Esophagus muscularis mucosa (tissue), 4 donors: ENCODE measurements at regions not wholly inside any gene's neighbourhood (a gene's known extent, or its start where the extent isn't known, plus 50 kb on each side); places are given as distances from the start of the nearest gene placed in this dataset.
"Not testable (repeated sequence)": the region's sequence is repeated elsewhere in the genome, so short reads cannot be mapped to it uniquely, and the experiment has no call there.

ENCODE experiments used
- DNase-seq: peaks from one replicate; pipeline ENCODE4 v3.0.0-alpha.2; 2017; ENCODE audit errors: extremely low spot score
- H3K27ac ChIP-seq, 4 donors: fragments of 200-600 bp; sonication (generic); replicated peaks in 1 of 4; 1 replicate in 3 of 4; 2 replicates in 1 of 4; pipeline ENCODE4 v1.5.1; 2016 to 2019; ENCODE audit warnings: mild to moderate bottlenecking in 1 of 4
- H3K27me3 ChIP-seq, 4 donors: fragments of 200-600 bp; sonication (generic); one replicate each; pipeline versions ENCODE4 v1.5.1 to v1.6.0; 2016 to 2019
- H3K36me3 ChIP-seq, 4 donors: fragments of 200-600 bp; sonication (generic); one replicate each; pipeline ENCODE4 v1.5.1; 2016 to 2019
- H3K4me1 ChIP-seq, 4 donors: fragments of 200-600 bp; sonication (generic); one replicate each; pipeline ENCODE4 v1.5.1; 2016 to 2019
- H3K4me3 ChIP-seq, 4 donors: fragments of 200-600 bp; sonication (generic); 1 replicate in 2 of 4; 2 replicates in 2 of 4; pipeline ENCODE4 v1.5.1; 2016 to 2019; ENCODE audit warnings: mild to moderate bottlenecking in 4 of 4, moderate library complexity in 1 of 4
- H3K9me3 ChIP-seq, 4 donors: fragments of 200-600 bp; sonication (generic); 1 replicate in 3 of 4; 2 replicates in 1 of 4; pipeline ENCODE4 v1.5.1; 2016 to 2019
- EP300 ChIP-seq: sonication (generic); formaldehyde crosslinking; IDR thresholded peaks from one replicate; pipeline ENCODE4 v1.6.1; 2017; ENCODE audit warnings: antibody characterized with exemption
- POLR2A ChIP-seq: fragments of 450-650 bp; IDR thresholded peaks from one replicate; pipeline ENCODE4 v1.6.1; 2017; ENCODE audit warnings: antibody characterized with exemption, moderate library complexity, mild to moderate bottlenecking, low read depth
- POLR2AphosphoS5 ChIP-seq, 2 donors: sonication (generic); formaldehyde crosslinking; IDR thresholded peaks; one replicate each; pipeline ENCODE4 v1.6.1; 2017; ENCODE audit warnings: antibody characterized with exemption in 2 of 2
- WGBS: methylation state at CpG from one replicate; pipeline ENCODE4 v1.1.5; 2018; 5-methylcytosine and 5-hydroxymethylcytosine counted together
- intact Hi-C: fragments of 100-400 bp; cut with DNase I; formaldehyde crosslinking; loops from one replicate; pipeline ENCODE4 v1.15.1; 2023
- TF ChIP-seq, protein P1 (sequence below), 3 experiments: fragments of 200-600 bp in 2 of 3; fragments of 450-650 bp in 1 of 3; sonication (generic) in 2 of 3; IDR thresholded peaks; one replicate each; pipeline ENCODE4 v1.5.1; 2017 to 2019; ENCODE audit warnings: antibody characterized with exemption in 3 of 3, mild to moderate bottlenecking in 2 of 3, moderate library complexity in 1 of 3

DNA sequence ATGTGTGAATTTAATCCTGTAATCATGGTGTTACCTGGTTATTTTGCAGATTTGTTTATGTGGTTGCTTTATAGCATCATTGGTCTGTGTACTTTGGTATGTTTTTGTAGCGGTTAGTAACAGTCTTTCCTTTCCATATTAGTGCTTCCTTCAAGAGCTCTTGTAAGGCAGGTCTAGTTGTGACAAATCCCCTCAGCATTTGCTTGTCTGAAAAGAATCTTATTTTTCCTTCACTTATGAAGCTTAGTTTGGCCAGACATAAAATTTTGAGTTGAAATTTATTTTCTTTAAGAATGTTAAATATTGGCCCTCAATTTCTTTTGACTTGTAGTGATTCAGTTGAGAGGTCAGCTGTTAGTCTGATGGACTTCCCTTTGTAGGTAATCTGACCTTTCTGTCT is 1096.1 kb upstream of the SLIT2 start:
- no peaks in the 10 kb centered on the region for H3K4me1 ChIP-seq
- TF ChIP-seq, protein P1, sequence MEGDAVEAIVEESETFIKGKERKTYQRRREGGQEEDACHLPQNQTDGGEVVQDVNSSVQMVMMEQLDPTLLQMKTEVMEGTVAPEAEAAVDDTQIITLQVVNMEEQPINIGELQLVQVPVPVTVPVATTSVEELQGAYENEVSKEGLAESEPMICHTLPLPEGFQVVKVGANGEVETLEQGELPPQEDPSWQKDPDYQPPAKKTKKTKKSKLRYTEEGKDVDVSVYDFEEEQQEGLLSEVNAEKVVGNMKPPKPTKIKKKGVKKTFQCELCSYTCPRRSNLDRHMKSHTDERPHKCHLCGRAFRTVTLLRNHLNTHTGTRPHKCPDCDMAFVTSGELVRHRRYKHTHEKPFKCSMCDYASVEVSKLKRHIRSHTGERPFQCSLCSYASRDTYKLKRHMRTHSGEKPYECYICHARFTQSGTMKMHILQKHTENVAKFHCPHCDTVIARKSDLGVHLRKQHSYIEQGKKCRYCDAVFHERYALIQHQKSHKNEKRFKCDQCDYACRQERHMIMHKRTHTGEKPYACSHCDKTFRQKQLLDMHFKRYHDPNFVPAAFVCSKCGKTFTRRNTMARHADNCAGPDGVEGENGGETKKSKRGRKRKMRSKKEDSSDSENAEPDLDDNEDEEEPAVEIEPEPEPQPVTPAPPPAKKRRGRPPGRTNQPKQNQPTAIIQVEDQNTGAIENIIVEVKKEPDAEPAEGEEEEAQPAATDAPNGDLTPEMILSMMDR (IDR thresholded peaks at IDR 0.05), result no peak
- TF ChIP-seq POLR2A, result no peak
- H3K27ac ChIP-seq, result no peak overlapping the region
- H3K9me3 ChIP-seq, result peaks cover 0 to 15% (median 13%) of the 10 kb centered on the region in 4 donors
- intact Hi-C loops, result no loop called here
- H3K27me3 ChIP-seq, result no peaks in the 10 kb centered on the region
- H3K36me3 ChIP-seq, result no peaks in the 10 kb centered on the region
- H3K4me3 ChIP-seq, result no peak overlapping the region
- no peak for DNase-seq
- 97% methylated on average over 1 of the region's 1 CpG for WGBS

DNA sequence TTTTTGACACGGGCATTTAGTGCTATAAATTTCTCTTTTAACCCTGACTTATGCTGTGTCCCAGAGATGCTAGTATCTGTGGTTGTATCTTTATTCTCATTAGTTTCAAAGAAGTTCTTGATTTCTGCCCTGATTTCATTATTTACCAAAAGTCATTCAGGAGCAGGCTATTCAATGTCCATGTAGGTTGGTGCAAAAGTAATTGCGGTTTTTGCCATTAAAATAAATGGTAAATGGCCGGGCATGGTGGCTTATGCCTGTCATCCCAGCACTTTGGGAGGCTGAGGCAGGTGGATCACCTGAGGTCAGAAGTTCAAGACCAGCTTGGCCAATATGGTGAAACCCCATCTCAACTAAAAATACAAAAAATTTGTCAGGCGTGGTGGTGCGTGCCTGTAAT is 1097.4 kb upstream of the SLIT2 start:
- intact Hi-C loops, DNase-seq, H3K27ac ChIP-seq, H3K4me3 ChIP-seq, H3K4me1 ChIP-seq, H3K27me3 ChIP-seq, H3K36me3 ChIP-seq: not testable (repeated sequence)
- 92% methylated on average over 5 of the region's 5 CpGs for WGBS
- peaks cover 0 to 15% (median 13%) of the 10 kb centered on the region in 4 donors for H3K9me3 ChIP-seq

DNA sequence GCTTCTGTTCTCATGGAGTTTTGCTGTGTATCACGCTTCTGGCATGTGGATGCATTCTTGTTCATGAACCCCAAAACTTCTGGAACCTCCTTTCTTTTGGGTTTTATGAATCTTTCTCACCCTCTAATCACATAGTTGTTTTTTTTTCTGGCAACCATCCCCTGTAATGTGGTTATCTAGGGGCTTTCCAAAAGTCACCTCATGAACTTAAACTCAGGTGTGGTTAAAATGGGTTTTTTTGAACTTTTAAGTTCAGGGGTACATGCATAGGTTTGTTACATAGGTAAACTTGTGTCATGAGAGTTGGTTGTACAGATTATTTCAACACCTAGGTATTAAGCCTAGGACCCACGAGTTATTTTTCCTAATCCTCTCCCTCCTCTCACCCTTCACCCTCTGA is 1099.4 kb upstream of the SLIT2 start:
- DNase-seq, result no peak
- intact Hi-C loops, result no loop called here
- WGBS, result 93% methylated on average over 2 of the region's 2 CpGs
- Histone ChIP-seq H3K27me3 (no peaks in the 10 kb centered on the region), H3K4me1 (no peaks in the 10 kb centered on the region), H3K4me3 (no peak overlapping the region), H3K36me3 (no peaks in the 10 kb centered on the region), H3K27ac (no peak overlapping the region), H3K9me3 (peaks cover 0 to 15% (median 13%) of the 10 kb centered on the region in 4 donors)
- TF ChIP-seq, protein P1 (IDR thresholded peaks at IDR 0.05), result no peak
- TF ChIP-seq POLR2A (no peak), POLR2AphosphoS5 (IDR thresholded peaks at IDR 0.05) (no peak), EP300 (no peak)

DNA sequence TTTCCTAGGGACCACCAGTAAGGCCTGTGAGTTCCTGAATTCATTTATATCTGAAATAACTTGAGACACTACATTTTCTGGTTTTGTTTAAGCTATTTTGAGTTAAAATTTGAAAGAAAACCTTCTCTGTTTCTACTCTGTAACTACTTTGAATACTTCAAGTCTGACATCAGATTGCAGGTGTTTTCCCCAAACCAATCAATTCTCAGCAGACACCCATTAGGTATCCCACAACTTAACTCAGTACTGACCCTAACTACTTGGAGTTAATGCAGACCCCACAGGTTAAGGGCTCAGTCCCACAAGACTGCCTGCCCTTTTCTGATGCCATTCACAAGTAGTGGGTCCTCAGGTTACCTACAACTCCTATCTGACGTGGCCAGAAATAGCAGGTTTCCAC is 1100.0 kb upstream of the SLIT2 start:
- no peaks in the 10 kb centered on the region for H3K36me3 ChIP-seq
- intact Hi-C loops, result no loop called here
- no peaks in the 10 kb centered on the region for H3K27me3 ChIP-seq
- TF ChIP-seq EP300 (no peak), POLR2AphosphoS5 (IDR thresholded peaks at IDR 0.05) (no peak), POLR2A (no peak)
- TF ChIP-seq, protein P1 (IDR thresholded peaks at IDR 0.05), result no peak
- H3K4me3 ChIP-seq, result no peak overlapping the region
- H3K27ac ChIP-seq, result no peak overlapping the region
- no peaks in the 10 kb centered on the region for H3K4me1 ChIP-seq
- DNase-seq, result no peak
- H3K9me3 ChIP-seq, result peaks cover 0 to 15% (median 13%) of the 10 kb centered on the region in 4 donors
- WGBS, result 70% methylated on average over 1 of the region's 1 CpG

DNA sequence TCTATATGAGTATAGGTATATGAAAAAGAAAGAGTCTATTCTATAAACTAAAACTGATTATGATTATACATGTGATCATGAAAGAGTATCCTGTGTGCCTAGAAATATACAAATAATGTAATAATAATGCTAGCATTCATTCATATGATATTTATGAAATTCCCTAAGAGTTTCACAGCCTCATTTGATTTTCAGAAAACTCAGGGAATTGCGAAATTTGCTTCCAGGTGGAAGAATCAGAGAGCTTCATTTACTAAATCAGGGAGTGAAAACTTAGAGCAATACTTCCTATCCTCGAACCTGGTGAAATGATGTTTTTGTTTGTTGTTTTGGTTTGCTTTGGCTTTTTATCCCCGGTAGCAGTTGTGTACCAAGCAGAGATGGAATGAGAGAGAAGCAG is 1105.7 kb upstream of the SLIT2 start:
- Histone ChIP-seq H3K4me1 (no peaks in the 10 kb centered on the region), H3K9me3 (no peaks in the 10 kb centered on the region), H3K27ac (no peak overlapping the region), H3K36me3 (no peaks in the 10 kb centered on the region), H3K27me3 (no peaks in the 10 kb centered on the region), H3K4me3 (no peak overlapping the region)
- no peak for TF ChIP-seq POLR2A
- TF ChIP-seq, protein P1 (IDR thresholded peaks at IDR 0.05), result no peak
- TF ChIP-seq POLR2AphosphoS5 (IDR thresholded peaks at IDR 0.05), result no peak
- TF ChIP-seq EP300, result no peak
- intact Hi-C loops, result no loop called here
- DNase-seq, result no peak
- WGBS, result 83% methylated on average over 3 of the region's 3 CpGs
